Progenitor cell of endocrine pancreas (in vitro differentiated cells): ENCODE measurements at regions not wholly inside any gene's neighbourhood (a gene's known extent, or its start where the extent isn't known, plus 50 kb on each side); places are given as distances from the start of the nearest gene placed in this dataset.
"Not testable (repeated sequence)": the region's sequence is repeated elsewhere in the genome, so short reads cannot be mapped to it uniquely, and the experiment has no call there.

Experiments
- DNase-seq: peaks from one replicate; pipeline ENCODE4 v3.0.0; 2021; ENCODE audit warnings: low spot score; ENCODE audit not compliant: unreplicated experiment
- H3K27ac Mint-ChIP-seq: 2 replicates; pipeline ENCODE4 v1.8.0; 2021; ENCODE audit warnings: mild to moderate bottlenecking, moderate library complexity, mixed read lengths
- H3K27me3 Mint-ChIP-seq: 2 replicates; pipeline ENCODE4 v1.8.0; 2021; ENCODE audit warnings: mixed read lengths
- H3K36me3 Mint-ChIP-seq: 2 replicates; pipeline ENCODE4 v1.8.0; 2022; ENCODE audit warnings: mixed read lengths; ENCODE audit not compliant: insufficient read depth
- H3K4me1 Mint-ChIP-seq: 2 replicates; pipeline ENCODE4 v1.8.0; 2021; ENCODE audit warnings: low read depth, mixed read lengths
- H3K4me3 Mint-ChIP-seq: 2 replicates; pipeline ENCODE4 v1.8.0; 2021; ENCODE audit warnings: low read depth, mild to moderate bottlenecking, moderate library complexity, mixed read lengths
- H3K9me3 Mint-ChIP-seq: 2 replicates; pipeline ENCODE4 v1.8.0; 2021; ENCODE audit warnings: low read depth, mixed read lengths
- TF ChIP-seq, protein P1 (sequence below): fragments of 200-600 bp; sonication (generic); IDR thresholded peaks from one replicate; pipeline ENCODE4 v1.5.0; 2021; ENCODE audit warnings: antibody characterized with exemption, mild to moderate bottlenecking; ENCODE audit not compliant: unreplicated experiment

DNA sequence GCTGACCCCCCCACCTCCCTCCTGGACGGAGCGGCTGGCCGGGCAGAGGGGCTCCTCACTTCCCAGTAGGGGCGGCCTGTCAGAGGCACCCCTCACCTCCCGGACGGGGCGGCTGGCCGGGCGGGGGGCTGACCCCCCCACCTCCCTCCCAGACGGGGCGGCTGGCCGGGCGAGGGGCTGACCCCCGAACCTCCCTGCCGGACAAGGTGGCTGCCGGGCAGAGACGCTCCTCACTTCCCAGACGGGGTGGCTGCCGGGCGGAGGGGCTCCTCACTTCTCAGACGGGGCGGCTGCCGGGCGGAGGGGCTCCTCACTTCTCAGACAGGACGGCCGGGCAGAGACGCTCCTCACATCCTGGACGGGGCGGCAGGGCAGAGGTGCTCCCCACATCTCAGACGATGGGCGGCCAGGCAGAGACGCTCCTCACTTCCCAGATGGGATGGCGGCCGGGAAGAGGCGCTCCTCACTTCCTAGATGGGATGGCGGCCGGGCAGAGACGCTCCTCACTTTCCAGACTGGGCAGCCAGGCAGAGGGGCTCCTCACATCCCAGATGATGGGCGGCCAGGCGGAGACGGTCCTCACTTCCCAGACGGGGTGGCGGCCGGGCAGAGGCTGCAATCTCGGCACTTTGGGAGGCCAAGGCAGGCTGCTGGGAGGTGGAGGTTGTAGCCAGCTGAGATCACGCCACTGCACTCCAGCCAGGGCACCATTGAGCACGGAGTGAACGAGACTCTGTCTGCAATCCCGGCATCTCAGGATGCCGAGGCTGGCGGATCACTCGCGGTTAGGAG is 66.2 kb upstream of the PAPPA2 start:
- H3K36me3 Mint-ChIP-seq, H3K27me3 Mint-ChIP-seq, H3K4me1 Mint-ChIP-seq, H3K4me3 Mint-ChIP-seq, DNase-seq, H3K27ac Mint-ChIP-seq: not testable (repeated sequence)
- H3K9me3 Mint-ChIP-seq = peaks cover 14% of the 10 kb centered on the region

DNA sequence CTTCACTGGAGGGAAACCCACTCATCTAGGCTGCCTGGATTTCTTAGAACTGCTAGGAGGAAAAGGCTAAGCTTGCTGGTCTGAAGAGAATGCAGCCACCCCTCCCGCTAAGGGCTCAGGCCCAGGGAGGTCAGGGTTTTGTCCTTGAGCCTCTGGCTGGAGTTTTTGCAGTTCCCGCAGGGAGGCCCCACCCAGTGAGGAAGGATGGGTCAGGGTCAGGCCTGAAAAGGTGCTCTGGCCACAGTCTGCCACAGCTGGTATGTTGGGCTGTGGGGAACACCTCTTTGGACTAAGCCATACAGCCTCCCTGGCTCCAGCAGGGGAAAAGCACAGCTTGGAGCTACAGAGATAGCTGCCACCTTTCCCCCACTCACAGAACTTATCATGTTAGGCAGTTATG is 71.4 kb upstream of the PAPPA2 start:
- H3K4me1 Mint-ChIP-seq = no peaks in the 10 kb centered on the region
- TF ChIP-seq, protein P1, sequence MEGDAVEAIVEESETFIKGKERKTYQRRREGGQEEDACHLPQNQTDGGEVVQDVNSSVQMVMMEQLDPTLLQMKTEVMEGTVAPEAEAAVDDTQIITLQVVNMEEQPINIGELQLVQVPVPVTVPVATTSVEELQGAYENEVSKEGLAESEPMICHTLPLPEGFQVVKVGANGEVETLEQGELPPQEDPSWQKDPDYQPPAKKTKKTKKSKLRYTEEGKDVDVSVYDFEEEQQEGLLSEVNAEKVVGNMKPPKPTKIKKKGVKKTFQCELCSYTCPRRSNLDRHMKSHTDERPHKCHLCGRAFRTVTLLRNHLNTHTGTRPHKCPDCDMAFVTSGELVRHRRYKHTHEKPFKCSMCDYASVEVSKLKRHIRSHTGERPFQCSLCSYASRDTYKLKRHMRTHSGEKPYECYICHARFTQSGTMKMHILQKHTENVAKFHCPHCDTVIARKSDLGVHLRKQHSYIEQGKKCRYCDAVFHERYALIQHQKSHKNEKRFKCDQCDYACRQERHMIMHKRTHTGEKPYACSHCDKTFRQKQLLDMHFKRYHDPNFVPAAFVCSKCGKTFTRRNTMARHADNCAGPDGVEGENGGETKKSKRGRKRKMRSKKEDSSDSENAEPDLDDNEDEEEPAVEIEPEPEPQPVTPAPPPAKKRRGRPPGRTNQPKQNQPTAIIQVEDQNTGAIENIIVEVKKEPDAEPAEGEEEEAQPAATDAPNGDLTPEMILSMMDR = no peak
- no peaks in the 10 kb centered on the region for H3K27me3 Mint-ChIP-seq
- no peaks in the 10 kb centered on the region for H3K36me3 Mint-ChIP-seq
- H3K9me3 Mint-ChIP-seq = peaks cover 16% of the 10 kb centered on the region
- DNase-seq = no peak
- H3K4me3 Mint-ChIP-seq = no peak overlapping the region
- no peak overlapping the region for H3K27ac Mint-ChIP-seq

DNA sequence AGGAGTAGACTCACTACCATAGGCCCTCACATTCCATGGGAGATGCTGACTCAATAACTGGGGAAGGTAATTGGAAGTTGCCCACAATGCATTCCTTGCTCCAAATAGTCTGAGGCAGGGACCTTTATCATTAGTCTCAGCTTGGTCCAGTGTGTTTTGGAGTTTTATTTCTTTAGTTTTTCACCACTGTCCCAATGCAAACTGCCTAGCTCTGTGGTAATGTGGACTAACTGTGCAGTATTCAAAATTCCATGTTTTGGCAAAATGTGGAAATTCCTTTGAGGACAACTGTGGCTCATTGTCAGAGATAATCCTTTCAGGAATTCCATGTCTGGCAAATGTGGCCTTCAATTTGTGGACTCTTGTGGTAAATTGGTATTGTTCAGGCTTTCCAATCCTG is 78.1 kb upstream of the PAPPA2 start:
- Mint-ChIP-seq H3K27ac (no peak overlapping the region), H3K4me1 (no peaks in the 10 kb centered on the region), H3K9me3 (peaks cover 20% of the 10 kb centered on the region), H3K27me3 (no peaks in the 10 kb centered on the region), H3K4me3 (no peak overlapping the region), H3K36me3 (no peaks in the 10 kb centered on the region)
- DNase-seq = no peak
- TF ChIP-seq, protein P1 = no peak

DNA sequence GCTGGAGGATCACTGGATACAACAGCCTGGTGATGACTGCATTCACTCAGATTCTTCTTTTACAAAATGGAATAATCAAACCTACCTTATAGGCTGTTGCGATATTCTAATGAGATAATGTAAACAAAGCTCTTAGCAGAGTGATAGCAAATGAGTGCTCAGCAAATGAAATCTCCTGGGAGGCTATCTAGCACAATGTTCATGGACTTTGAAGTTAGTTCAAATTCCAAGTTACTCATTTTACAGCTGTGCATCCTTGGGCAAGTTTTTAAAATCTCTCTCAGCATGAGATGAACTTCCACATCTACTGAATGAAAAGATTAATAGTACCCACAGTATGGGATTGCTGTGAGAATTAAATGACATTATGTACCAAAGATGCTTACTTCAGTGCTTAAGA is 80.8 kb upstream of the PAPPA2 start:
- Mint-ChIP-seq H3K27ac (no peak overlapping the region), H3K36me3 (no peaks in the 10 kb centered on the region), H3K27me3 (no peaks in the 10 kb centered on the region), H3K4me3 (no peak overlapping the region), H3K4me1 (no peaks in the 10 kb centered on the region), H3K9me3 (peaks cover 4% of the 10 kb centered on the region)
- no peak for DNase-seq
- TF ChIP-seq, protein P1 = no peak

DNA sequence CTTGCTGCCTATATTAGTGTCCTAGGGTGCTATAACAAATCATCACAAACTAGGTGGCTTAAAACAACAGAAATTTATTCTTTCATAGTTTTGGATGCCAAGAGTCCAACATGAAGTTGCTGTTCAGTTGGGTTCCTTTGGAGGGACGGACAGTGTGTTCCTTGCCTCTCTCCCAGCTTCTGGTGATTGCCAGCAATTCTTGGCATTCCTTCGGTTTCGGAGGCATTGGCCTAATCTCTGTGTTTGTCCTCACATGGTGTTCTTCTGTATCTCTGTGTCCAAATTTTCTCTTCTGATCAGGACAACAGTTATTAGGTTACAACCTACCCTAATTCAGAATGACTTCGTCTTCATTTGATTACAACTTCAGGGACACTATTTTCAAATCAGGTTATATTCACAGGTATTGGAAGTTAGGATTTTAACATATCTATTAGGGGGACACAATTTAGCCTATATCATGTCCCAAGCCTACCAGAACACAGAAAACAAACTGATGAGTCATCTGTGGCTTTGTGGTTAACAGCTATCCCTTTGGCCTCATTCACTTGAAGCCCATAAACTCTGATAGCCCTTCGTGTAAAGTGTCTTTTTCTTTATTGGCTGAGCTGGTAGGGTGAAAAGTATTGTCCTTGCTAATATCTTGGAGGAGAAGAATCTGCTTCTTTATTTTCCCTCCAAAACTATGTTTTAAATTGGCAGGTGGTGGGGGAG is 83.2 kb upstream of the PAPPA2 start:
- H3K27ac Mint-ChIP-seq = no peak overlapping the region
- no peaks in the 10 kb centered on the region for H3K36me3 Mint-ChIP-seq
- no peak for DNase-seq
- TF ChIP-seq, protein P1 = no peak
- H3K4me1 Mint-ChIP-seq = no peaks in the 10 kb centered on the region
- H3K4me3 Mint-ChIP-seq = no peak overlapping the region
- no peaks in the 10 kb centered on the region for H3K27me3 Mint-ChIP-seq
- no peaks in the 10 kb centered on the region for H3K9me3 Mint-ChIP-seq
